ENCODE measurements at regions not wholly inside any gene's neighbourhood (a gene's known extent, or its start where the extent isn't known, plus 50 kb on each side); places are given as distances from the start of the nearest gene placed in this dataset.

DNA sequence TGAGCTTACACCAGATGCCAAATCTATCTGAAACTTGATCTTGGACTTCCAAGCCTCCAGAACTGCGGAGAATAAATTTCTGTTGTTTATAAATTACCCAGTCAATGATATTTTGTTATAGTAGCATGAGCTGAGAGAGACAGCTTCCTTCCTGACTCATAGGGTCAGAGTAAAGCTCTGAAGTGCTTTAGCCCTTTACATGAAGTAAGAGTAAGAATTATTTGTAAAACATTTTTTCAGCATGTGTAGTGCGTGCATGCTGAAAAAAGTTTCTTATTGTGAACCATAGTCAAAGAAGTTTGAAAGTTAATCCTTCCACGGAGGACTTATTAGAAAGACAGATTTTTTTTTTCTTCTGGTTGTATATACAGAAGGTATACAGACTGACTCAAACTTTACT, 172.4 kb downstream of the DMRT2 start:
- no peak for DNase-seq
- H3K27ac Mint-ChIP-seq, result no peak overlapping the region
- H3K4me3 Mint-ChIP-seq, result no peak overlapping the region
- no peak for ATAC-seq
- H3K27me3 Mint-ChIP-seq, result no peaks in the 10 kb centered on the region
- no peaks in the 10 kb centered on the region for H3K9me3 Mint-ChIP-seq
- no peaks in the 10 kb centered on the region for H3K4me1 Mint-ChIP-seq

DNA sequence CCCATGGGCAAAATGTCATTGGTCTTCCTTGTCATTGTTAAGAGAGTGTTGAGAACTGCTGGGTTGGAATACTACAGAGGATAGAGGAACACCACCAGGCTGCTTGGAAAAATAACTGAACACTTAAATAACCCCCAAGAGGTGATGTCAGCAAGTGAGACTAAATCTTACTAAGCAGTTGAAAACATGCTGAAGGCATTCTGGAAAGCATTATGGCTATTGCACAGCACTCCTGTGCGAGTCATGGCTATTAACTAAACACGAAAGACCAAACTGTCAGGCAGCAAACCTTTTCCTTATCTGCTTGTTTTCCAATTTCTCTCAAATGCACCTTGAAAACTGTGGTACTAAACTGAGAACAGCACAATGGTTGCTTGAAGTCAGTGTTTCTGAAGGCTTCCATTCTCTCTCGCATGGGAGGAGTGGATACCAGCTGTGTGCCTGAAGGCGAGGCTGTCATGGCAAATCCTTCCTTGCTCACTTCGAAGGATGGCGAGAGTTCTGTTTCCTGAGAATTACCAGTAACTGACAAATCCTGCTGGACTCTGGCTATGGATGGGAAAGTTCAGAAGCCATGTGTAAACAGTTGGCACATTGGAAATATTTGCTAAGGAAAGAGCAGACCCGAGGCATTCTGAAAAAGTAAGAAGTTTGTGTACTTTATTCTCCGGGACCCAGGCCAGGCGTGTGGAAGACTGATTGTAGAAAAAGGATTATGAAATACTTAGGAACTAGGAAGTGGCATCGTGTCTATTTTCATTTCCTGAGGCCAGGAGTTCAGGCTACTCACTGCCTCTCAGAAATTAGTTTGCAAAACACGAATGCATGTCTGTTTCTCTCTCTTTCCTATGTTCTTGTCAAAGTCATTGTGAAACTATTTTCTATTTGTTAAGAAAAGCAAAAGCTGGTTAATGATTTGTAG, 182.1 kb downstream of the DMRT2 start:
- Mint-ChIP-seq H3K4me3 (no peak overlapping the region), H3K4me1 (no peaks in the 10 kb centered on the region), H3K27ac (no peak overlapping the region), H3K27me3 (peaks cover 7% of the 10 kb centered on the region), H3K9me3 (peaks cover 5 to 6% of the 10 kb centered on the region in 2 donors)
- no peak for DNase-seq
- no peak for ATAC-seq

- ATAC-seq (no peak), DNase-seq (no peak)
Measured at GRCh38 chr9:1233568-1233967, 183.4 kb downstream of the DMRT2 start.

GRCh38 chr9:1235650-1236049, 185.5 kb downstream of the DMRT2 start:
- peaks cover 10% of the 10 kb centered on the region for H3K27me3 Mint-ChIP-seq
- no peak overlapping the region for H3K27ac Mint-ChIP-seq
- no peak for DNase-seq
- no peak overlapping the region for H3K4me3 Mint-ChIP-seq
- no peaks in the 10 kb centered on the region for H3K4me1 Mint-ChIP-seq
- H3K9me3 Mint-ChIP-seq, result peaks cover 5 to 8% of the 10 kb centered on the region in 2 donors
- no peak for ATAC-seq

More at GRCh38 chr9:1233568-1233967, 183.4 kb downstream of the DMRT2 start:
- Mint-ChIP-seq H3K27ac (no peak overlapping the region), H3K9me3 (peaks cover 5 to 8% of the 10 kb centered on the region in 2 donors), H3K27me3 (peaks cover 8% of the 10 kb centered on the region), H3K4me1 (no peaks in the 10 kb centered on the region), H3K4me3 (no peak overlapping the region)

DNA sequence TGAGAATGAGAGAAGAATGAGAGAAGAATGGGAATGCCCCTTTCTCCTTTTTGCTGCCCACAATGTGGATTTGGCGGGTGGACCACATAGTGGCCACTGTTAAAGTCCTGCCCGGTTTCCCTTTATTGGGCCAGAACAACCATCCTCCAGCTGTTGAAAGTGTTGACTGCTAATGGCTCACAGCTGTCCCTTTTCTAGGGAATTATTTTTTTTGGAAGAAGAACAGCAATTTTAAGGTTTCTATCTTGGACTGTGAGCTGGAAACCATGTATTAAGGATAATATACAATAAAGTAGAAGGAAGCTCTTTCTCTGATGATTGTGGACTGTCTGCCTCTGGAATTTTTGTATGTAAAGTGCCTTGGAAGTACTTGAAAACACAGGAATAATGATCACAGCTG, 185.9 kb downstream of the DMRT2 start:
- Mint-ChIP-seq H3K27me3 (peaks cover 14% of the 10 kb centered on the region), H3K27ac (no peak overlapping the region), H3K9me3 (peaks cover 5 to 11% of the 10 kb centered on the region in 2 donors), H3K4me3 (no peak overlapping the region), H3K4me1 (no peaks in the 10 kb centered on the region)
- DNase-seq, result no peak
- no peak for ATAC-seq

GRCh38 chr9:1238407-1238806, 188.2 kb downstream of the DMRT2 start:
- DNase-seq, result no peak
- no peak for ATAC-seq
- no peak overlapping the region for H3K27ac Mint-ChIP-seq
- no peak overlapping the region for H3K4me3 Mint-ChIP-seq
- peaks cover 18% of the 10 kb centered on the region for H3K27me3 Mint-ChIP-seq
- peaks cover 5 to 14% of the 10 kb centered on the region in 2 donors for H3K9me3 Mint-ChIP-seq
- H3K4me1 Mint-ChIP-seq, result no peaks in the 10 kb centered on the region

GRCh38 chr9:1248743-1249142, 198.6 kb downstream of the DMRT2 start:
- no peaks in the 10 kb centered on the region for H3K27me3 Mint-ChIP-seq
- no peak overlapping the region for H3K4me3 Mint-ChIP-seq
- no peak overlapping the region for H3K27ac Mint-ChIP-seq
- H3K9me3 Mint-ChIP-seq, result no peaks in the 10 kb centered on the region
- ATAC-seq, result no peak
- H3K4me1 Mint-ChIP-seq, result no peaks in the 10 kb centered on the region
- DNase-seq, result no peak

DNA sequence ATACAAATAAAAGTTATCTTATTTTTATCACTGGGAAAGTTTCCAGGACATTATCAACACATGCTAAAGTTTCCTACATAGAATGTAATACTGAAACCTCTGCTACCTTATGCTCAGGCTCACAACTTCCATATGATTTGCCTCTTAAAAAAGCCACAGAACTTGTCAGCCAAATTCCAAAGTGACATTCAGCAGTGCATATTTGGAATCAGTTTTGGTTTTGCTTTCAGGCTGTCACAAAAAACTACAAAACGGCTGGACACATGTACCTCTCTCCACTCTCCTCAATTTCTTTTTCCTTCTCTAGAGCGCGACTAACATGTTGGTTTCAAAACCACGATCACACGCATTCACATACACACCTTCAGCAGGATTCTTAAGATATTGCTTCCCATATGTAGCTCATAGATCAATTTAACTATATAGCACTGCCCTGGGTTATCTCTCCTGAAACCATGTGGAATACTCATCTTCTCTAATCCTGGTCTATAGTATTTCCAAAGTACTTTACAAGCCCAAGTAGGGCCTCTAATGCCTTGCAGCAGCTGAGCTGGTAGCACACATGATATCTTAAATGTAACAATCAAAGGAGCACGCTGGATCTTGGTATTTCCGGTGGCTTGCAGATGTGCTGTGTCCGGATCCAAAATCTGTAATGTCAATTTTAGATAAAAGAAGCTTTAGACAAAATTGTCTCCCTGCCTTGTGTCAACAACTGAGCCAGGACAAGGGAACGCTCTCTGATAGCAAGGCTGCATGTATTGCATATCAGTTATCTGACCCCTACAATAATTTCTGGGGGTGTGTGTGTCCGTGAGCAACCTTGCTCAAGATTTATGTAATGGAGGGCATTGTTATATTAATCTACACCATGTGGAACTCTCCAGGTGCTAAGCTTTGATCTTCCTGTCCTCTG, 203.2 kb downstream of the DMRT2 start:
- no peaks in the 10 kb centered on the region for H3K4me1 Mint-ChIP-seq
- no peak for DNase-seq
- no peak for ATAC-seq
- H3K4me3 Mint-ChIP-seq, result no peak overlapping the region
- no peak overlapping the region for H3K27ac Mint-ChIP-seq
- H3K27me3 Mint-ChIP-seq, result no peaks in the 10 kb centered on the region
- no peaks in the 10 kb centered on the region for H3K9me3 Mint-ChIP-seq

- no peak overlapping the region for H3K27ac Mint-ChIP-seq
- no peak for ATAC-seq
- H3K27me3 Mint-ChIP-seq, result no peaks in the 10 kb centered on the region
- no peak for DNase-seq
- H3K9me3 Mint-ChIP-seq, result no peaks in the 10 kb centered on the region
- H3K4me3 Mint-ChIP-seq, result no peak overlapping the region
- H3K4me1 Mint-ChIP-seq, result no peaks in the 10 kb centered on the region
Measured at GRCh38 chr9:1254071-1254470, 203.9 kb downstream of the DMRT2 start.

DNA sequence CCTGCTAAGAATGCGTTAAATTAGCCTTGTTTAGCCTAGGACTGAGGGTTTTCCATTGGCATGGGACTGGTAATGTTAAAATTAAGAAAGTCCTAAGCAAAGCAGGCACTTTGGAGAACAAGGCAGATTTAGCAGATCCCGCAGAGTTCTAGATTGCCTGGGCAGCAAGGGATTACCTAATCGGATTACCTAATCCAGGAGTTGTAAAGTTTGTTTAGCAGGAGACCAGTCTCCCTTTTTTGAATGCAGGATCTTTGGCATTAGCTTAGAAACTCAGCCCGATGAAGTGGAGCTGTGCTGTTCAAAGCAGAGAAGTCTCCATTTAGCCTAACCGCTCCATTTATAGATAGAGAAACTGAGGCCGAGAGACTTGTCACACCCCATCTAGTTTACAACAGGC, 206.0 kb downstream of the DMRT2 start:
- Mint-ChIP-seq H3K27ac (no peak overlapping the region), H3K4me1 (no peaks in the 10 kb centered on the region), H3K27me3 (no peaks in the 10 kb centered on the region), H3K4me3 (no peak overlapping the region), H3K9me3 (no peaks in the 10 kb centered on the region)
- ATAC-seq, result no peak
- no peak for DNase-seq

- Mint-ChIP-seq H3K27me3 (no peaks in the 10 kb centered on the region), H3K4me1 (no peaks in the 10 kb centered on the region), H3K9me3 (no peaks in the 10 kb centered on the region), H3K27ac (no peak overlapping the region), H3K4me3 (no peak overlapping the region)
- DNase-seq (no peak), ATAC-seq (no peak)
Measured at GRCh38 chr9:1261266-1261665, 211.1 kb downstream of the DMRT2 start.

DNA sequence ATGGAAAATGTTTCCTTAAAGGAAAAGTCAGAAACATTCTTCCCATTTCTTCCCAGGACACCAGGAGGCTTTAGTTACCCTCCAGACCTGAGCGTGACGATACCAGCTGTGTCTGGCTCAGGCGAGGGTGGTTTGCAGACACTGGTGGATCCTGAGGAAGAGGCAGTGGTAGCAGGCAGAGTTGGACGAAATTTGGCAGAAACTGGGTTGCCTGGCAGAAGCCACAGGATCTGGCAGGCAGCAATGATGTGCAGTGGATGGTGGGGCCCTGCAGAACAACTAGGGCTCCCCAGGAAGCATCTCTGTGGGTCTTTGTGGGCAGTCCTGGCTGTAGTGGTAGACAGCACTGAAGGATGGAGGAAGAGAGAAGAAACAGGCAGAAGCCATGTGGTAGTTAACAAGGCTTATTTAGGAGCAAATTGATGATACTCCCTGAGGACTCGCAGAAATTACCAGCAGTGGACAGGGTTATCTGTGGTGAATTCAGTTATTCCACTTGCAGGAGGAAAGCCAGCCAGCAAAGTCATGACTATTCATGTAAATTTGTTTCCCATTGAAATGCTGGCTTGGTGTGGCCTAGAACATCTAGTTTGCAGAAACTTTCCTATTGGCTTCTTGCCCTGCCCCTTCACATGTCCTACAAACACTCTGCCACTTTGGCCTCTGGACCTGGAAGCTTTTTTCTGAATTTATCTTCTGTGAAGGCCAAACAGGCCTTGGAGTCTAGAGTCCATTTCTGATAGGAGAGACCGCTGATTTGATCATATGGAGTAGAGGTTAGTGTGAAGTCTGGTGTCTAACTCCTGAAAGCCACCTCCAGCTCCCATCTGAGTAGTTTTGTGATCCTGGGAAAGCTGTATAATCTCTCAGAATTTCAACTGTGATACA, 212.0 kb downstream of the DMRT2 start:
- Mint-ChIP-seq H3K4me1 (no peaks in the 10 kb centered on the region), H3K4me3 (no peak overlapping the region), H3K27ac (no peak overlapping the region), H3K9me3 (no peaks in the 10 kb centered on the region), H3K27me3 (no peaks in the 10 kb centered on the region)
- DNase-seq (no peak), ATAC-seq (peak; percentile 31)

- ATAC-seq (peak; percentile 37), DNase-seq (no peak)
- Mint-ChIP-seq H3K9me3 (no peaks in the 10 kb centered on the region), H3K27me3 (no peaks in the 10 kb centered on the region), H3K4me3 (no peak overlapping the region), H3K27ac (no peak overlapping the region), H3K4me1 (no peaks in the 10 kb centered on the region)
Measured at GRCh38 chr9:1267141-1267570, 217.0 kb downstream of the DMRT2 start.

DNA sequence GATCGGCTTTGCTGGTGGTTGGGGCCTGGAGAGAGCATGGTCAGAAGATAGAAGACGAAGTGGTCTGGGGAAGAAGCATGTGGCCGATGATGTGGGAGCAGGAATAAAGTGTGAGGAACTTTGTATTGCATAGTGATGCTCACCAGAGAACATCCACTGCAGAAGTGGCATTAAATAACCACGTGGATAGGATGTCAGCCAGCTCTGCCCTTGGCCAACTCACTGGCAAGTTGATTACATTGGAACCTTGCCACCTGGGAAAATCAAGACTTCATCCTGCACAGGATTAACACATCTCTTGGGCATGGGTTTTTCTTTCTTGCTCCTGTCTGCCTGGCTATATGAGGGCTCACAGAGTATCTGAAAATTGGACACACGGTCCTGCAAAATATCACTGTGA, 217.4 kb downstream of the DMRT2 start:
- DNase-seq (no peak), ATAC-seq (no peak)
- Mint-ChIP-seq H3K9me3 (no peaks in the 10 kb centered on the region), H3K27ac (no peak overlapping the region), H3K4me3 (no peak overlapping the region), H3K4me1 (no peaks in the 10 kb centered on the region), H3K27me3 (no peaks in the 10 kb centered on the region)
